ENCODE measurements at regions not wholly inside any gene's neighbourhood (a gene's known extent, or its start where the extent isn't known, plus 50 kb on each side); places are given as distances from the start of the nearest gene placed in this dataset.

DNA sequence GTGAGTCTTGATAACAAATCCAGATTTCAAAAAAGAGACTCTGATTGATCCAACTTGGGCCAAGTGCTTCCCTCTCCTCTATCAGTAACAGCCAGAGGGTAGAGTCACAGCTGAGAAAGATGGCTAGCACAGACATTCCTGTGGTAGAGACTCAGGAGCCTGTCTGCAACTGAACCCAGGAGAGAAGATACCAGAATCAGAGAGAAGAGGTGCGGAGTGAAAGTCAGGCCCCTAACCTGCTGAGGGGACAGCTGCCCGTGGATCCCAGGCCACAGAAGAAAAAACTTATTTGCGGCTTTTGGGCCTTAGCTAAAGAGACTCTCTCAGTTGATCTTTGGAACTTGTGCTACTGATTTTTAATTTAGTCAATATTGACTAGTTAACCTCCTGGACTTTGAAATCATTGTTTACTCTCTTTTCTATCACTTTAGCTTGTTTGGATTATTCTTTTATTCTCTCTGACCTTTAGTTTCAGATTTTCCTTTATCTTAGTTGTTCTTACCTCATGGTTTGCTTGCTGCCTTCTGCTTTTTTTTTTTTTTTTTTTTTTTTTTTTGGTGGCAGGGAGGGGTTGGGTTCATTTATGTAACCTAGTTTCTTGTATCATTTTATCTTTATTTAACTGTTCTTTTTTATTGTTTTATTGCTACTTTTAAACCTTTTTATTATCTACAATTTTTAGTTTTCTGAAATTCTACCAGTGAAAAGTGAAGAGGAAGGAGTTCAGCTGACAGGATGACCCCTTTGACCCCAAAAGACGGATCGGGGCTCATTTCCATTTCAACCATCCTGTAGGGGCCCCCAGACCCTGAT, 154.9 kb upstream of the KRR1 start (continued):
- TF ChIP-seq ZNF839 (CRISPR knock-in tag; IDR thresholded peaks at IDR 0.05; ENCODE audit: borderline replicate concordance) (no peak), MATR3 (CRISPR knock-in tag; IDR thresholded peaks at IDR 0.05) (no peak), MTA1 (CRISPR knock-in tag; IDR thresholded peaks at IDR 0.05; ENCODE audit: borderline replicate concordance) (peak; percentile 52; the same call in 1 of the 2 replicates), NFE2L1 (CRISPR knock-in tag; IDR thresholded peaks at IDR 0.05; ENCODE audit: borderline replicate concordance) (no peak), PRMT3 (CRISPR knock-in tag; IDR thresholded peaks at IDR 0.05; ENCODE audit: borderline replicate concordance, low read depth) (no peak), ZNF124 (CRISPR knock-in tag; IDR thresholded peaks at IDR 0.05) (peak; percentile 68), ZFP90 (CRISPR knock-in tag; IDR thresholded peaks at IDR 0.05; ENCODE audit: borderline replicate concordance) (no peak), NKX3-1 (CRISPR knock-in tag; IDR thresholded peaks at IDR 0.05) (peak; percentile 60; the same call in 1 of the 2 replicates), TAF1 (CRISPR knock-in tag; IDR thresholded peaks at IDR 0.05) (peak; percentile 29; the same call in 1 of the 2 replicates), ZIK1 (CRISPR knock-in tag; IDR thresholded peaks at IDR 0.05; ENCODE audit: borderline replicate concordance, low read depth) (no peak), FLYWCH1 (CRISPR knock-in tag; IDR thresholded peaks at IDR 0.05) (no peak), ZMYM2 (CRISPR knock-in tag; IDR thresholded peaks at IDR 0.05) (no peak), ZNF761 (CRISPR knock-in tag; conservative IDR thresholded peaks at IDR 0.05) (no peak)
- TF ChIP-seq, protein P1, sequence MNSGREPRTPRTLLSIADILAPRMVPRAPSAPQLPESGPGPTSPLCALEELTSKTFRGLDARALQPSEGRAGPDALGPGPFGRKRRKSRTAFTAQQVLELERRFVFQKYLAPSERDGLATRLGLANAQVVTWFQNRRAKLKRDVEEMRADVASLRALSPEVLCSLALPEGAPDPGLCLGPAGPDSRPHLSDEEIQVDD (CRISPR knock-in tag; IDR thresholded peaks at IDR 0.05; ENCODE audit: borderline replicate concordance) = no peak
- TF ChIP-seq, protein P2, sequence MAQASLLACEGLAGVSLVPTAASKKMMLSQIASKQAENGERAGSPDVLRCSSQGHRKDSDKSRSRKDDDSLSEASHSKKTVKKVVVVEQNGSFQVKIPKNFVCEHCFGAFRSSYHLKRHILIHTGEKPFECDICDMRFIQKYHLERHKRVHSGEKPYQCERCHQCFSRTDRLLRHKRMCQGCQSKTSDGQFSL (CRISPR knock-in tag; IDR thresholded peaks at IDR 0.05) = no peak
- TF ChIP-seq, protein P3, sequence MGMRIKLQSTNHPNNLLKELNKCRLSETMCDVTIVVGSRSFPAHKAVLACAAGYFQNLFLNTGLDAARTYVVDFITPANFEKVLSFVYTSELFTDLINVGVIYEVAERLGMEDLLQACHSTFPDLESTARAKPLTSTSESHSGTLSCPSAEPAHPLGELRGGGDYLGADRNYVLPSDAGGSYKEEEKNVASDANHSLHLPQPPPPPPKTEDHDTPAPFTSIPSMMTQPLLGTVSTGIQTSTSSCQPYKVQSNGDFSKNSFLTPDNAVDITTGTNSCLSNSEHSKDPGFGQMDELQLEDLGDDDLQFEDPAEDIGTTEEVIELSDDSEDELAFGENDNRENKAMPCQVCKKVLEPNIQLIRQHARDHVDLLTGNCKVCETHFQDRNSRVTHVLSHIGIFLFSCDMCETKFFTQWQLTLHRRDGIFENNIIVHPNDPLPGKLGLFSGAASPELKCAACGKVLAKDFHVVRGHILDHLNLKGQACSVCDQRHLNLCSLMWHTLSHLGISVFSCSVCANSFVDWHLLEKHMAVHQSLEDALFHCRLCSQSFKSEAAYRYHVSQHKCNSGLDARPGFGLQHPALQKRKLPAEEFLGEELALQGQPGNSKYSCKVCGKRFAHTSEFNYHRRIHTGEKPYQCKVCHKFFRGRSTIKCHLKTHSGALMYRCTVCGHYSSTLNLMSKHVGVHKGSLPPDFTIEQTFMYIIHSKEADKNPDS (CRISPR knock-in tag; IDR thresholded peaks at IDR 0.05) = no peak
- TF ChIP-seq, protein P4, sequence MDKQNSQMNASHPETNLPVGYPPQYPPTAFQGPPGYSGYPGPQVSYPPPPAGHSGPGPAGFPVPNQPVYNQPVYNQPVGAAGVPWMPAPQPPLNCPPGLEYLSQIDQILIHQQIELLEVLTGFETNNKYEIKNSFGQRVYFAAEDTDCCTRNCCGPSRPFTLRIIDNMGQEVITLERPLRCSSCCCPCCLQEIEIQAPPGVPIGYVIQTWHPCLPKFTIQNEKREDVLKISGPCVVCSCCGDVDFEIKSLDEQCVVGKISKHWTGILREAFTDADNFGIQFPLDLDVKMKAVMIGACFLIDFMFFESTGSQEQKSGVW (CRISPR knock-in tag; IDR thresholded peaks at IDR 0.05; ENCODE audit: borderline replicate concordance) = no peak
- TF ChIP-seq, protein P5, sequence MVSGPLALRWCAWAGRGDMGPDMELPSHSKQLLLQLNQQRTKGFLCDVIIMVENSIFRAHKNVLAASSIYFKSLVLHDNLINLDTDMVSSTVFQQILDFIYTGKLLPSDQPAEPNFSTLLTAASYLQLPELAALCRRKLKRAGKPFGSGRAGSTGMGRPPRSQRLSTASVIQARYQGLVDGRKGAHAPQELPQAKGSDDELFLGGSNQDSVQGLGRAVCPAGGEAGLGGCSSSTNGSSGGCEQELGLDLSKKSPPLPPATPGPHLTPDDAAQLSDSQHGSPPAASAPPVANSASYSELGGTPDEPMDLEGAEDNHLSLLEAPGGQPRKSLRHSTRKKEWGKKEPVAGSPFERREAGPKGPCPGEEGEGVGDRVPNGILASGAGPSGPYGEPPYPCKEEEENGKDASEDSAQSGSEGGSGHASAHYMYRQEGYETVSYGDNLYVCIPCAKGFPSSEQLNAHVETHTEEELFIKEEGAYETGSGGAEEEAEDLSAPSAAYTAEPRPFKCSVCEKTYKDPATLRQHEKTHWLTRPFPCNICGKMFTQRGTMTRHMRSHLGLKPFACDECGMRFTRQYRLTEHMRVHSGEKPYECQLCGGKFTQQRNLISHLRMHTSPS (CRISPR knock-in tag; IDR thresholded peaks at IDR 0.05; ENCODE audit: low read depth) = no peak
- TF ChIP-seq, protein P6, sequence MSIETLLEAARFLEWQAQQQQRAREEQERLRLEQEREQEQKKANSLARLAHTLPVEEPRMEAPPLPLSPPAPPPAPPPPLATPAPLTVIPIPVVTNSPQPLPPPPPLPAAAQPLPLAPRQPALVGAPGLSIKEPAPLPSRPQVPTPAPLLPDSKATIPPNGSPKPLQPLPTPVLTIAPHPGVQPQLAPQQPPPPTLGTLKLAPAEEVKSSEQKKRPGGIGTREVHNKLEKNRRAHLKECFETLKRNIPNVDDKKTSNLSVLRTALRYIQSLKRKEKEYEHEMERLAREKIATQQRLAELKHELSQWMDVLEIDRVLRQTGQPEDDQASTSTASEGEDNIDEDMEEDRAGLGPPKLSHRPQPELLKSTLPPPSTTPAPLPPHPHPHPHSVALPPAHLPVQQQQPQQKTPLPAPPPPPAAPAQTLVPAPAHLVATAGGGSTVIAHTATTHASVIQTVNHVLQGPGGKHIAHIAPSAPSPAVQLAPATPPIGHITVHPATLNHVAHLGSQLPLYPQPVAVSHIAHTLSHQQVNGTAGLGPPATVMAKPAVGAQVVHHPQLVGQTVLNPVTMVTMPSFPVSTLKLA (IDR thresholded peaks at IDR 0.05) = no peak; the same call in 1 of the 2 replicates
- TF ChIP-seq, protein P7, sequence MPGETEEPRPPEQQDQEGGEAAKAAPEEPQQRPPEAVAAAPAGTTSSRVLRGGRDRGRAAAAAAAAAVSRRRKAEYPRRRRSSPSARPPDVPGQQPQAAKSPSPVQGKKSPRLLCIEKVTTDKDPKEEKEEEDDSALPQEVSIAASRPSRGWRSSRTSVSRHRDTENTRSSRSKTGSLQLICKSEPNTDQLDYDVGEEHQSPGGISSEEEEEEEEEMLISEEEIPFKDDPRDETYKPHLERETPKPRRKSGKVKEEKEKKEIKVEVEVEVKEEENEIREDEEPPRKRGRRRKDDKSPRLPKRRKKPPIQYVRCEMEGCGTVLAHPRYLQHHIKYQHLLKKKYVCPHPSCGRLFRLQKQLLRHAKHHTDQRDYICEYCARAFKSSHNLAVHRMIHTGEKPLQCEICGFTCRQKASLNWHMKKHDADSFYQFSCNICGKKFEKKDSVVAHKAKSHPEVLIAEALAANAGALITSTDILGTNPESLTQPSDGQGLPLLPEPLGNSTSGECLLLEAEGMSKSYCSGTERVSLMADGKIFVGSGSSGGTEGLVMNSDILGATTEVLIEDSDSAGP (CRISPR knock-in tag; IDR thresholded peaks at IDR 0.05; ENCODE audit: borderline replicate concordance) = no peak
